ENCODE measurements at regions not wholly inside any gene's neighbourhood (a gene's known extent, or its start where the extent isn't known, plus 50 kb on each side); places are given as distances from the start of the nearest gene placed in this dataset.
A peak's percentile ranks its signal among the peaks of the same experiment; 100 is the strongest.

GRCh38 chr14:66140963-66141362 is 345.2 kb upstream of the CCDC196 start:
- no CpG with 5 or more reads among the region's 3 CpGs for WGBS (ENCODE audit: extremely low coverage, insufficient coverage, low lambda C conversion rate)
- H3K4me2 ChIP-seq (ENCODE audit: low read length) = no peak overlapping the region
- no peaks in the 10 kb centered on the region for H3K36me3 ChIP-seq (ENCODE audit: control insufficient read depth, insufficient read depth, low read length)
- H3K23ac ChIP-seq (ENCODE audit: low read length) = no peak overlapping the region
- H3K4ac ChIP-seq (ENCODE audit: low read depth, low read length) = no peak overlapping the region
- no peak overlapping the region for H3K18ac ChIP-seq (ENCODE audit: low read length)
- no peak overlapping the region for H2BK120ac ChIP-seq (ENCODE audit: low read depth, low read length)
- H3K4me1 ChIP-seq (ENCODE audit: control insufficient read depth, low read depth, low read length) = no peaks in the 10 kb centered on the region
- H4K8ac ChIP-seq (ENCODE audit: low read depth, low read length) = no peak overlapping the region
- H3K79me2 ChIP-seq (ENCODE audit: control insufficient read depth, insufficient read depth, low read length) = no peaks in the 10 kb centered on the region
- no peak overlapping the region for H2AK5ac ChIP-seq (ENCODE audit: low read length)
- no peak overlapping the region for H3K27ac ChIP-seq (ENCODE audit: low read depth, low read length)
- H2BK15ac ChIP-seq (replicated peaks; ENCODE audit: low read depth) = no peak overlapping the region
- no peaks in the 10 kb centered on the region for H3K27me3 ChIP-seq (ENCODE audit: insufficient read depth, low read length, poor library complexity)
- no peak overlapping the region for H2BK5ac ChIP-seq (ENCODE audit: low read length)
- H4K5ac ChIP-seq (ENCODE audit: low read length) = no peak overlapping the region
- DNase-seq = no peak
- no peak overlapping the region for H3K4me3 ChIP-seq (ENCODE audit: low read length)
- no peaks in the 10 kb centered on the region for H3K79me1 ChIP-seq (ENCODE audit: low read length)
- no peak overlapping the region for H3K9ac ChIP-seq (ENCODE audit: low read length)
- H3K56ac ChIP-seq (ENCODE audit: low read length) = no peak overlapping the region

- Histone ChIP-seq H3K36me3 (ENCODE audit: control insufficient read depth, insufficient read depth, low read length) (no peaks in the 10 kb centered on the region), H2AK5ac (ENCODE audit: low read length) (no peak overlapping the region), H3K27me3 (ENCODE audit: insufficient read depth, low read length, poor library complexity) (no peaks in the 10 kb centered on the region), H3K9ac (ENCODE audit: low read length) (no peak overlapping the region), H2BK5ac (ENCODE audit: low read length) (no peak overlapping the region), H3K4me2 (ENCODE audit: low read length) (no peak overlapping the region), H4K5ac (ENCODE audit: low read length) (no peak overlapping the region), H3K79me1 (ENCODE audit: low read length) (no peaks in the 10 kb centered on the region), H3K27ac (ENCODE audit: low read depth, low read length) (no peak overlapping the region), H3K4ac (ENCODE audit: low read depth, low read length) (no peak overlapping the region), H2BK120ac (ENCODE audit: low read depth, low read length) (no peak overlapping the region), H3K4me3 (ENCODE audit: low read length) (no peak overlapping the region), H3K79me2 (ENCODE audit: control insufficient read depth, insufficient read depth, low read length) (no peaks in the 10 kb centered on the region), H3K56ac (ENCODE audit: low read length) (no peak overlapping the region), H3K4me1 (ENCODE audit: control insufficient read depth, low read depth, low read length) (no peaks in the 10 kb centered on the region), H3K23ac (ENCODE audit: low read length) (no peak overlapping the region), H2BK15ac (replicated peaks; ENCODE audit: low read depth) (no peak overlapping the region), H4K8ac (ENCODE audit: low read depth, low read length) (no peak overlapping the region), H3K18ac (ENCODE audit: low read length) (no peak overlapping the region)
- no CpG with 5 or more reads among the region's 2 CpGs for WGBS (ENCODE audit: extremely low coverage, insufficient coverage, low lambda C conversion rate)
- DNase-seq = no peak
Observed at GRCh38 chr14:66141733-66142132, 344.4 kb upstream of the CCDC196 start.

GRCh38 chr14:66143387-66144112 is 342.6 kb upstream of the CCDC196 start:
- H3K4me1 ChIP-seq (ENCODE audit: control insufficient read depth, low read depth, low read length) = no peaks in the 10 kb centered on the region
- no peak overlapping the region for H3K4me2 ChIP-seq (ENCODE audit: low read length)
- H3K4me3 ChIP-seq (ENCODE audit: low read length) = no peak overlapping the region
- no peaks in the 10 kb centered on the region for H3K27me3 ChIP-seq (ENCODE audit: insufficient read depth, low read length, poor library complexity)
- no peak overlapping the region for H3K4ac ChIP-seq (ENCODE audit: low read depth, low read length)
- H3K79me1 ChIP-seq (ENCODE audit: low read length) = no peaks in the 10 kb centered on the region
- peak; percentile 32 for DNase-seq
- WGBS (ENCODE audit: extremely low coverage, insufficient coverage, low lambda C conversion rate) = no CpG with 5 or more reads among the region's 6 CpGs
- no peak overlapping the region for H3K9ac ChIP-seq (ENCODE audit: low read length)
- H2BK5ac ChIP-seq (ENCODE audit: low read length) = no peak overlapping the region
- no peaks in the 10 kb centered on the region for H3K36me3 ChIP-seq (ENCODE audit: control insufficient read depth, insufficient read depth, low read length)
- no peak overlapping the region for H2BK15ac ChIP-seq (replicated peaks; ENCODE audit: low read depth)
- H2BK120ac ChIP-seq (ENCODE audit: low read depth, low read length) = no peak overlapping the region
- no peak overlapping the region for H3K27ac ChIP-seq (ENCODE audit: low read depth, low read length)
- no peak overlapping the region for H4K5ac ChIP-seq (ENCODE audit: low read length)
- no peak overlapping the region for H2AK5ac ChIP-seq (ENCODE audit: low read length)
- no peak overlapping the region for H4K8ac ChIP-seq (ENCODE audit: low read depth, low read length)
- no peak overlapping the region for H3K23ac ChIP-seq (ENCODE audit: low read length)
- H3K56ac ChIP-seq (ENCODE audit: low read length) = no peak overlapping the region
- H3K79me2 ChIP-seq (ENCODE audit: control insufficient read depth, insufficient read depth, low read length) = no peaks in the 10 kb centered on the region
- no peak overlapping the region for H3K18ac ChIP-seq (ENCODE audit: low read length)

- Histone ChIP-seq H2BK5ac (ENCODE audit: low read length) (no peak overlapping the region), H3K4me2 (ENCODE audit: low read length) (no peak overlapping the region), H3K9ac (ENCODE audit: low read length) (no peak overlapping the region), H3K79me2 (ENCODE audit: control insufficient read depth, insufficient read depth, low read length) (no peaks in the 10 kb centered on the region), H2BK120ac (ENCODE audit: low read depth, low read length) (no peak overlapping the region), H3K27me3 (ENCODE audit: insufficient read depth, low read length, poor library complexity) (no peaks in the 10 kb centered on the region), H2BK15ac (replicated peaks; ENCODE audit: low read depth) (no peak overlapping the region), H4K5ac (ENCODE audit: low read length) (no peak overlapping the region), H3K27ac (ENCODE audit: low read depth, low read length) (no peak overlapping the region), H3K4me1 (ENCODE audit: control insufficient read depth, low read depth, low read length) (no peaks in the 10 kb centered on the region), H3K23ac (ENCODE audit: low read length) (no peak overlapping the region), H3K4ac (ENCODE audit: low read depth, low read length) (no peak overlapping the region), H2AK5ac (ENCODE audit: low read length) (no peak overlapping the region), H3K36me3 (ENCODE audit: control insufficient read depth, insufficient read depth, low read length) (no peaks in the 10 kb centered on the region), H3K4me3 (ENCODE audit: low read length) (no peak overlapping the region), H3K18ac (ENCODE audit: low read length) (no peak overlapping the region), H3K79me1 (ENCODE audit: low read length) (no peaks in the 10 kb centered on the region), H4K8ac (ENCODE audit: low read depth, low read length) (no peak overlapping the region), H3K56ac (ENCODE audit: low read length) (no peak overlapping the region)
- no peak for DNase-seq
Observed at GRCh38 chr14:66152302-66152701, 333.9 kb upstream of the CCDC196 start.

- WGBS (ENCODE audit: extremely low coverage, insufficient coverage, low lambda C conversion rate) = no CpG with 5 or more reads among the region's 5 CpGs
Observed at GRCh38 chr14:66152747-66153146, 333.4 kb upstream of the CCDC196 start.

DNA sequence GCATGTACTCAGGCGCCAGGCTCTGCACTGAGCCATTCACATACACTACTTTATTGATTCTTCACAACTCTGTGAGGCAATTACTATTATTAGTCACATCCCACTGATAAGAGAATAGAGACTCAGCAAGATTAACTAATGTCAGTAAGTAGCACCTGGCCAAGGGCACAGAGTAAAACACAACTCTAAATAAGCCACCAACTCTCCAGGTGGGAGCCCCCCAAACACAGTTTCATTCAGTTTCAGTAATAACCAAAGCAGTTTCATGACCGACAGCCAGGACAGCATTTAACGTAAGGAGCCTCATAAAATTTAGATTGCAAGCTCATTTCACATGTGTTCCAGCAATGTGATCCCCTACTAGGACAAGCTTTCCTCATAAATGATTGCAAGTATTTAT is 323.1 kb upstream of the CCDC196 start:
- no peak overlapping the region for H3K4ac ChIP-seq (ENCODE audit: low read depth, low read length)
- DNase-seq = no peak
- no CpG with 5 or more reads among the region's 3 CpGs for WGBS (ENCODE audit: extremely low coverage, insufficient coverage, low lambda C conversion rate)

More at GRCh38 chr14:66152747-66153146, 333.4 kb upstream of the CCDC196 start:
- H3K4me2 ChIP-seq (ENCODE audit: low read length) = no peak overlapping the region
- H3K4me1 ChIP-seq (ENCODE audit: control insufficient read depth, low read depth, low read length) = no peaks in the 10 kb centered on the region
- no peak overlapping the region for H3K27ac ChIP-seq (ENCODE audit: low read depth, low read length)
- H2BK15ac ChIP-seq (replicated peaks; ENCODE audit: low read depth) = no peak overlapping the region
- H3K79me1 ChIP-seq (ENCODE audit: low read length) = no peaks in the 10 kb centered on the region
- no peak overlapping the region for H4K5ac ChIP-seq (ENCODE audit: low read length)
- no peak overlapping the region for H3K23ac ChIP-seq (ENCODE audit: low read length)
- H2BK120ac ChIP-seq (ENCODE audit: low read depth, low read length) = no peak overlapping the region
- H3K56ac ChIP-seq (ENCODE audit: low read length) = no peak overlapping the region
- H2BK5ac ChIP-seq (ENCODE audit: low read length) = no peak overlapping the region
- no peak overlapping the region for H2AK5ac ChIP-seq (ENCODE audit: low read length)
- H3K36me3 ChIP-seq (ENCODE audit: control insufficient read depth, insufficient read depth, low read length) = no peaks in the 10 kb centered on the region
- H4K8ac ChIP-seq (ENCODE audit: low read depth, low read length) = no peak overlapping the region
- H3K9ac ChIP-seq (ENCODE audit: low read length) = no peak overlapping the region
- H3K27me3 ChIP-seq (ENCODE audit: insufficient read depth, low read length, poor library complexity) = no peaks in the 10 kb centered on the region
- peak overlapping the region; percentile 22 for H3K18ac ChIP-seq (ENCODE audit: low read length)
- no peak overlapping the region for H3K4me3 ChIP-seq (ENCODE audit: low read length)
- no peak overlapping the region for H3K4ac ChIP-seq (ENCODE audit: low read depth, low read length)
- H3K79me2 ChIP-seq (ENCODE audit: control insufficient read depth, insufficient read depth, low read length) = no peaks in the 10 kb centered on the region
- no peak for DNase-seq

More for the DNA sequence above, 323.1 kb upstream of the CCDC196 start:
- Histone ChIP-seq H3K36me3 (ENCODE audit: control insufficient read depth, insufficient read depth, low read length) (no peaks in the 10 kb centered on the region), H3K27me3 (ENCODE audit: insufficient read depth, low read length, poor library complexity) (no peaks in the 10 kb centered on the region), H2BK15ac (replicated peaks; ENCODE audit: low read depth) (no peak overlapping the region), H3K9ac (ENCODE audit: low read length) (no peak overlapping the region), H3K18ac (ENCODE audit: low read length) (no peak overlapping the region), H2BK120ac (ENCODE audit: low read depth, low read length) (no peak overlapping the region), H2BK5ac (ENCODE audit: low read length) (no peak overlapping the region), H3K4me1 (ENCODE audit: control insufficient read depth, low read depth, low read length) (no peaks in the 10 kb centered on the region), H4K5ac (ENCODE audit: low read length) (no peak overlapping the region), H3K79me2 (ENCODE audit: control insufficient read depth, insufficient read depth, low read length) (no peaks in the 10 kb centered on the region), H3K79me1 (ENCODE audit: low read length) (no peaks in the 10 kb centered on the region), H3K56ac (ENCODE audit: low read length) (no peak overlapping the region), H3K23ac (ENCODE audit: low read length) (no peak overlapping the region), H3K4me2 (ENCODE audit: low read length) (no peak overlapping the region), H3K4me3 (ENCODE audit: low read length) (no peak overlapping the region), H2AK5ac (ENCODE audit: low read length) (no peak overlapping the region), H3K27ac (ENCODE audit: low read depth, low read length) (no peak overlapping the region), H4K8ac (ENCODE audit: low read depth, low read length) (no peak overlapping the region)

Measured in mesendoderm (in vitro differentiated cells).